ENCODE measurements at regions not wholly inside any gene's neighbourhood (a gene's known extent, or its start where the extent isn't known, plus 50 kb on each side); places are given as distances from the start of the nearest gene placed in this dataset.

DNA sequence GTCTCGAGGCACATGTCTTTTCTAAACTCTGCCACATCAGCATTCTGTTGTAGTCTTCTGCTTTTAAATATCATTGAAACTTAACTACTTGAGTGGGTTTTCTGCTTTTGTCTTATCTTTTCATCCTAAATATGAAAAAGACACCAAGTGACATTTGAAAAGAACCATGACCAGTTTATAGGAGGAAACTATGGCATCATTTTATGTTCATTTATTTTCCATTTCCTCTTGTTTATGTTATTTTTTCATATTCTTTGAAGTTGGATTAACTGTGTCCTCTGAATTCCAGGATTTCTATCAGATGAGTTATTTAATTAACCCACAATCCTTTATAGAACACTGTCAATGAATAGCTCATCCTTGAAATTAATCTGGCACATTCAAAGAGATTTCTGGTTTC is 93.4 kb upstream of the ARHGAP28 start:
- TF ChIP-seq, protein P1, sequence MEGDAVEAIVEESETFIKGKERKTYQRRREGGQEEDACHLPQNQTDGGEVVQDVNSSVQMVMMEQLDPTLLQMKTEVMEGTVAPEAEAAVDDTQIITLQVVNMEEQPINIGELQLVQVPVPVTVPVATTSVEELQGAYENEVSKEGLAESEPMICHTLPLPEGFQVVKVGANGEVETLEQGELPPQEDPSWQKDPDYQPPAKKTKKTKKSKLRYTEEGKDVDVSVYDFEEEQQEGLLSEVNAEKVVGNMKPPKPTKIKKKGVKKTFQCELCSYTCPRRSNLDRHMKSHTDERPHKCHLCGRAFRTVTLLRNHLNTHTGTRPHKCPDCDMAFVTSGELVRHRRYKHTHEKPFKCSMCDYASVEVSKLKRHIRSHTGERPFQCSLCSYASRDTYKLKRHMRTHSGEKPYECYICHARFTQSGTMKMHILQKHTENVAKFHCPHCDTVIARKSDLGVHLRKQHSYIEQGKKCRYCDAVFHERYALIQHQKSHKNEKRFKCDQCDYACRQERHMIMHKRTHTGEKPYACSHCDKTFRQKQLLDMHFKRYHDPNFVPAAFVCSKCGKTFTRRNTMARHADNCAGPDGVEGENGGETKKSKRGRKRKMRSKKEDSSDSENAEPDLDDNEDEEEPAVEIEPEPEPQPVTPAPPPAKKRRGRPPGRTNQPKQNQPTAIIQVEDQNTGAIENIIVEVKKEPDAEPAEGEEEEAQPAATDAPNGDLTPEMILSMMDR (IDR thresholded peaks at IDR 0.05), result no peak
- no peak for TF ChIP-seq EZH2 (IDR thresholded peaks at IDR 0.05; ENCODE audit: borderline replicate concordance, insufficient read depth, low read depth, low read length, poor library complexity, severe bottlenecking)
